Heart right ventricle (tissue), 16 donors: ENCODE measurements at regions not wholly inside any gene's neighbourhood (a gene's known extent, or its start where the extent isn't known, plus 50 kb on each side); places are given as distances from the start of the nearest gene placed in this dataset.
"Not testable (repeated sequence)": the region's sequence is repeated elsewhere in the genome, so short reads cannot be mapped to it uniquely, and the experiment has no call there.

Source experiments
- ATAC-seq, 8 donors: fragments of 200-7000 bp; cut with Tn5 transposase; one replicate each; pipeline ENCODE4 v1.9.1; 2020; ENCODE audit warnings: mild to moderate bottlenecking in 8 of 8, moderate library complexity in 8 of 8, moderate number of reproducible peaks in 1 of 8
- DNase-seq, 2 donors: peaks; one replicate each; pipeline ENCODE4 v3.0.0-alpha.2; 2020
- H3K27ac ChIP-seq, 10 donors: fragments of 200-600 bp; sonication (generic) in 2 of 10; one replicate each; pipeline versions ENCODE4 v1.5.0 to v1.8.0; 2020 to 2022; ENCODE audit warnings: mild to moderate bottlenecking in 3 of 10
- H3K27me3 ChIP-seq, 7 donors: fragments of 200-600 bp; one replicate each; pipeline ENCODE4 v1.8.0; 2021 to 2022; ENCODE audit warnings: mild to moderate bottlenecking in 2 of 7
- H3K36me3 ChIP-seq, 9 donors: fragments of 200-600 bp; sonication (generic) in 1 of 9; one replicate each; pipeline versions ENCODE4 v1.5.0 to v1.8.0; 2020 to 2022; ENCODE audit warnings: mild to moderate bottlenecking in 2 of 9
- H3K4me1 ChIP-seq, 9 donors: fragments of 200-600 bp; sonication (generic) in 1 of 9; one replicate each; pipeline versions ENCODE4 v1.5.0 to v1.8.0; 2020 to 2022; ENCODE audit warnings: mild to moderate bottlenecking in 4 of 9
- H3K4me3 ChIP-seq, 10 donors: fragments of 200-600 bp; sonication (generic) in 2 of 10; one replicate each; pipeline versions ENCODE4 v1.5.0 to v1.8.0; 2020 to 2022; ENCODE audit warnings: mild to moderate bottlenecking in 7 of 10, moderate library complexity in 2 of 10
- H3K9me3 ChIP-seq, 11 donors: fragments of 200-600 bp in 10 of 11; sonication (generic) in 2 of 11; one replicate each; pipeline versions ENCODE4 v1.5.0 to v1.8.0; 2013 to 2022; ENCODE audit warnings: mild to moderate bottlenecking in 2 of 11, control low read depth in 1 of 11, moderate library complexity in 1 of 11
- CTCF ChIP-seq, 9 donors: fragments of 200-600 bp; sonication (generic) in 2 of 9; IDR thresholded peaks; one replicate each; pipeline versions ENCODE4 v1.5.0 to v1.8.0; 2021 to 2022; ENCODE audit warnings: antibody characterized with exemption in 9 of 9, mild to moderate bottlenecking in 5 of 9, moderate library complexity in 1 of 9
- WGBS, 2 donors: extraction: QIAGEN DNeasy Blood & Tissue Kit; methylation state at CpG; one replicate each; pipeline ENCODE4 v1.1.7; 2013; ENCODE audit warnings: inconsistent platforms in 1 of 2; 5-methylcytosine and 5-hydroxymethylcytosine counted together
- intact Hi-C, 10 donors: fragments of 100-400 bp; cut with DNase I; formaldehyde crosslinking; loops; one replicate each; pipeline versions ENCODE4 v1.11.1 to v1.14.2; 2022
- donor health status: Arrhythmogenic right ventricular cardiomyopathy.
- donor health status: ischemic (EF 13 %, LVEDD 7.1; RV severe dilation, severe dysfunction).
- donor health status: healthy with polysubstance abuse.
- donor health status: DM: no; HTN: yes; CAD: no.
- donor health status: DM: no; HTN: no; CAD: no.
- donor health status: ischemic (EF 25% LVEDD 6.9; RV normal size, moderate dysfunction).
- donor health status: ischemic (EF 25% LVEDD 5.7; RV mildly dilated, moderate dysfunction).
- donor health status: healthy.
- donor health status: DM: yes; HTN: yes; CAD: no.
- donor health status: Ischemic cardiomyopathy.
- donor health status: ischemic (EF 35%, LVEDD 5.7; RV mildly dilated, moderate dysfunction).
- donor health status: nonischemic (EF 11% LVEDD 7.7; RV severe dilation, severe dysfunction).
- donor health status: DM: yes; HTN: yes; CAD: no.
- donor health status: PGD.
- donor health status: ischemic (EF 29% LVEDD 5.4; RV normal size, mild dysfunction).
- donor health status: nonischemic (EF 23%, LVEDD 6.1; RV moderate dilation, normal function).

GRCh38 chr7:17434191-17434590, 135.7 kb downstream of the AHR start:
- Histone ChIP-seq H3K9me3 (peaks cover 0 to 4% (median 0%) of the 10 kb centered on the region in 11 donors), H3K4me3 (no peak overlapping the region), H3K36me3 (no peaks in the 10 kb centered on the region), H3K27me3 (no peaks in the 10 kb centered on the region), H3K27ac (no peak overlapping the region), H3K4me1 (no peaks in the 10 kb centered on the region)
- 83 to 90% methylated on average over 3 of the region's 3 CpGs for WGBS, 2 donors
- no peak for DNase-seq
- intact Hi-C loops, result no loop called here
- no peak for ATAC-seq
- no peak for TF ChIP-seq CTCF (IDR thresholded peaks at IDR 0.05)

- intact Hi-C loops, result no loop called here
- TF ChIP-seq CTCF (IDR thresholded peaks at IDR 0.05), result no peak
- no peak for ATAC-seq
- no peak overlapping the region for H3K4me3 ChIP-seq
- DNase-seq, result no peak
- H3K27ac ChIP-seq, result no peak overlapping the region
- no peaks in the 10 kb centered on the region for H3K36me3 ChIP-seq
- 93 to 95% methylated on average over 6 of the region's 6 CpGs for WGBS, 2 donors
- H3K4me1 ChIP-seq, result no peaks in the 10 kb centered on the region
- H3K9me3 ChIP-seq, result no peaks in the 10 kb centered on the region
- H3K27me3 ChIP-seq, result no peaks in the 10 kb centered on the region
These were observed 136.6 kb downstream of the AHR start for GRCh38 chr7:17434841-17435692.

- no peaks in the 10 kb centered on the region for H3K27me3 ChIP-seq
- H3K9me3 ChIP-seq, result no peaks in the 10 kb centered on the region
- H3K27ac ChIP-seq, result no peak overlapping the region
- TF ChIP-seq CTCF (IDR thresholded peaks at IDR 0.05), result no peak
- WGBS, 2 donors, result 90 to 91% methylated on average over 2 of the region's 2 CpGs
- intact Hi-C loops, result no loop called here
- no peaks in the 10 kb centered on the region for H3K36me3 ChIP-seq
- ATAC-seq (no peak), DNase-seq (no peak)
- no peaks in the 10 kb centered on the region for H3K4me1 ChIP-seq
- no peak overlapping the region for H3K4me3 ChIP-seq
These were observed 137.7 kb downstream of the AHR start for GRCh38 chr7:17436126-17436525.

GRCh38 chr7:17437586-17437985, 139.1 kb downstream of the AHR start:
- ATAC-seq, result no peak

GRCh38 chr7:17440025-17440784, 141.8 kb downstream of the AHR start:
- H3K27ac ChIP-seq, H3K9me3 ChIP-seq, H3K27me3 ChIP-seq, H3K4me1 ChIP-seq, DNase-seq, H3K36me3 ChIP-seq, H3K4me3 ChIP-seq, intact Hi-C loops, ATAC-seq: not testable (repeated sequence)
- 70 to 79% methylated on average over 3 of the region's 3 CpGs for WGBS, 2 donors

More at GRCh38 chr7:17437586-17437985, 139.1 kb downstream of the AHR start:
- Histone ChIP-seq H3K4me1 (no peaks in the 10 kb centered on the region), H3K4me3 (no peak overlapping the region), H3K9me3 (no peaks in the 10 kb centered on the region), H3K27ac (no peak overlapping the region), H3K36me3 (no peaks in the 10 kb centered on the region), H3K27me3 (no peaks in the 10 kb centered on the region)
- intact Hi-C loops, result no loop called here
- WGBS, 2 donors, result 80 to 87% methylated on average over 1 of the region's 1 CpG
- no peak for TF ChIP-seq CTCF (IDR thresholded peaks at IDR 0.05)
- no peak for DNase-seq
